Ascending aorta (tissue), 2 donors: ENCODE measurements at regions not wholly inside any gene's neighbourhood (a gene's known extent, or its start where the extent isn't known, plus 50 kb on each side); places are given as distances from the start of the nearest gene placed in this dataset.

Source experiments
- DNase-seq, 2 donors: peaks; one replicate each; pipeline ENCODE4 v3.0.0-alpha.2; 2019; ENCODE audit warnings: low spot score in 2 of 2
- H3K27ac ChIP-seq, 2 donors: fragments of 200-600 bp; sonication (generic); one replicate each; pipeline ENCODE4 v1.5.1; 2016 to 2017; ENCODE audit warnings: mild to moderate bottlenecking in 1 of 2
- H3K27me3 ChIP-seq: fragments of 200-600 bp; sonication (generic); one replicate; pipeline ENCODE4 v1.5.1; 2017
- H3K36me3 ChIP-seq, 2 donors: fragments of 200-600 bp; sonication (generic); one replicate each; pipeline ENCODE4 v1.5.1; 2016
- H3K4me1 ChIP-seq, 2 donors: fragments of 200-600 bp; sonication (generic); one replicate each; pipeline ENCODE4 v1.5.1; 2016 to 2017; ENCODE audit warnings: mild to moderate bottlenecking in 1 of 2
- H3K4me3 ChIP-seq, 2 donors: fragments of 200-600 bp; sonication (generic); one replicate each; pipeline ENCODE4 v1.5.1; 2016 to 2017; ENCODE audit warnings: mild to moderate bottlenecking in 1 of 2
- H3K9me3 ChIP-seq, 2 donors: fragments of 200-600 bp; sonication (generic); one replicate each; pipeline ENCODE4 v1.5.1; 2016
- CTCF ChIP-seq, 3 experiments: fragments of 200-600 bp in 2 of 3; fragments of 450-650 bp in 1 of 3; sonication (generic) in 2 of 3; IDR thresholded peaks; one replicate each; pipeline ENCODE4 v1.5.1; 2016 to 2019; ENCODE audit warnings: antibody characterized with exemption in 3 of 3, mild to moderate bottlenecking in 1 of 3, moderate library complexity in 1 of 3
- intact Hi-C: fragments of 100-400 bp; cut with DNase I; formaldehyde crosslinking; loops from one replicate; pipeline ENCODE4 v1.15.1; 2023

GRCh38 chr2:239793086-239793485, 232.1 kb downstream of the NDUFA10 start:
- intact Hi-C loops = no loop called here
- Histone ChIP-seq H3K9me3 (no peaks in the 10 kb centered on the region), H3K36me3 (no peaks in the 10 kb centered on the region), H3K4me3 (no peak overlapping the region), H3K27ac (no peak overlapping the region), H3K27me3 (no peaks in the 10 kb centered on the region), H3K4me1 (no peaks in the 10 kb centered on the region)
- no peak for TF ChIP-seq CTCF (IDR thresholded peaks at IDR 0.05)
- peak in 1 of 2 donors; percentile 50 for DNase-seq

GRCh38 chr2:239792405-239793084, 232.6 kb downstream of the NDUFA10 start:
- intact Hi-C loops = no loop called here
- no peaks in the 10 kb centered on the region for H3K27me3 ChIP-seq
- no peaks in the 10 kb centered on the region for H3K4me1 ChIP-seq
- H3K27ac ChIP-seq = no peak overlapping the region
- DNase-seq = peak in 1 of 2 donors; percentile 56
- no peak for TF ChIP-seq CTCF (IDR thresholded peaks at IDR 0.05)
- no peaks in the 10 kb centered on the region for H3K36me3 ChIP-seq
- H3K4me3 ChIP-seq = no peak overlapping the region
- H3K9me3 ChIP-seq = no peaks in the 10 kb centered on the region

GRCh38 chr2:239791526-239792404, 233.4 kb downstream of the NDUFA10 start:
- intact Hi-C loops = no loop called here
- no peak for TF ChIP-seq CTCF (IDR thresholded peaks at IDR 0.05)
- H3K36me3 ChIP-seq = no peaks in the 10 kb centered on the region
- H3K4me3 ChIP-seq = no peak overlapping the region
- H3K4me1 ChIP-seq = no peaks in the 10 kb centered on the region
- H3K27ac ChIP-seq = no peak overlapping the region
- no peaks in the 10 kb centered on the region for H3K9me3 ChIP-seq
- H3K27me3 ChIP-seq = no peaks in the 10 kb centered on the region
- DNase-seq = peak in 1 of 2 donors; percentile 56

- peak in 1 of 2 donors; percentile 54 for DNase-seq
- no peaks in the 10 kb centered on the region for H3K4me1 ChIP-seq
- H3K4me3 ChIP-seq = no peak overlapping the region
- H3K27ac ChIP-seq = no peak overlapping the region
- H3K36me3 ChIP-seq = no peaks in the 10 kb centered on the region
- TF ChIP-seq CTCF (IDR thresholded peaks at IDR 0.05) = no peak
- intact Hi-C loops = no loop called here
- no peaks in the 10 kb centered on the region for H3K9me3 ChIP-seq
- H3K27me3 ChIP-seq = no peaks in the 10 kb centered on the region
Observed at GRCh38 chr2:239790721-239791120, 234.4 kb downstream of the NDUFA10 start.

- Histone ChIP-seq H3K4me1 (no peaks in the 10 kb centered on the region), H3K27me3 (no peaks in the 10 kb centered on the region), H3K27ac (no peak overlapping the region), H3K36me3 (no peaks in the 10 kb centered on the region), H3K4me3 (no peak overlapping the region), H3K9me3 (no peaks in the 10 kb centered on the region)
- intact Hi-C loops = no loop called here
- DNase-seq = peak in 1 of 2 donors; percentile 50
- TF ChIP-seq CTCF (IDR thresholded peaks at IDR 0.05) = no peak
Observed at GRCh38 chr2:239790313-239790712, 234.8 kb downstream of the NDUFA10 start.
